H1 (cell line): ENCODE measurements at regions not wholly inside any gene's neighbourhood (a gene's known extent, or its start where the extent isn't known, plus 50 kb on each side); places are given as distances from the start of the nearest gene placed in this dataset.

ENCODE experiments used
- CBX8 ChIP-seq: fragments of 300-800, 300-1000 bp; sonication (generic); IDR thresholded peaks from 2 replicates; pipeline ENCODE4 v1.7.1; 2016; ENCODE audit warnings: low read depth, low read length, borderline replicate concordance
- KDM5A ChIP-seq: fragments of 200-600 bp; IDR thresholded peaks from 2 replicates; pipeline ENCODE4 v1.7.1; 2012; ENCODE audit warnings: mild to moderate bottlenecking, low read length, inconsistent platforms, mixed read lengths
- MAFK ChIP-seq: IDR thresholded peaks from 2 replicates; pipeline ENCODE4 v1.6.1; 2012; ENCODE audit warnings: low read depth, mild to moderate bottlenecking, improper control_type of control experiment, low read length
- TF ChIP-seq, protein P1 (sequence below): fragments of 300-600 bp; sonication (generic); IDR thresholded peaks from 2 replicates; pipeline ENCODE4 v1.7.1; 2012; ENCODE audit warnings: low read length, moderate library complexity, mild to moderate bottlenecking, inconsistent platforms; ENCODE audit not compliant: insufficient replicate concordance
- TF ChIP-seq, protein P2 (sequence below): IDR thresholded peaks from 2 replicates; pipeline ENCODE4 v1.6.1; 2012; ENCODE audit warnings: low read length, inconsistent platforms

DNA sequence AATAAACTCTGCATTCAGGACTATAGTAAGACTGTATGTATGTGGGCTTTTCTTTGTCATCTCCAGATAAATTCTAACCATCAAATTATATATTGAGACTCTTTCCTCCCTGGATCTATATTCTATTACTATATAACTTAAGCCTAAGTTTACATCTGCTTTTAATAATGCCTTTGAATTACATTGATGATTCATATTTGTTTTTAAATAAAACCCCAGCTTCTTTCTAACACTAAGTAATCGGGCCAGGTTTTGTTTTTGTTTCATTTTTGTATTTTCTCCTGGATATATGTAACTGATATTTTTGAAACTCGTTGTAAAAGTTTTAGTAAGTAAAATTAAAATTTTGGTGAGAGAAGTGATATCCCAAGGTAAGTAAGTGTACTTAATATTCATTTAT is 1599.1 kb downstream of the PCDH9 start (continued):
- TF ChIP-seq, protein P1, sequence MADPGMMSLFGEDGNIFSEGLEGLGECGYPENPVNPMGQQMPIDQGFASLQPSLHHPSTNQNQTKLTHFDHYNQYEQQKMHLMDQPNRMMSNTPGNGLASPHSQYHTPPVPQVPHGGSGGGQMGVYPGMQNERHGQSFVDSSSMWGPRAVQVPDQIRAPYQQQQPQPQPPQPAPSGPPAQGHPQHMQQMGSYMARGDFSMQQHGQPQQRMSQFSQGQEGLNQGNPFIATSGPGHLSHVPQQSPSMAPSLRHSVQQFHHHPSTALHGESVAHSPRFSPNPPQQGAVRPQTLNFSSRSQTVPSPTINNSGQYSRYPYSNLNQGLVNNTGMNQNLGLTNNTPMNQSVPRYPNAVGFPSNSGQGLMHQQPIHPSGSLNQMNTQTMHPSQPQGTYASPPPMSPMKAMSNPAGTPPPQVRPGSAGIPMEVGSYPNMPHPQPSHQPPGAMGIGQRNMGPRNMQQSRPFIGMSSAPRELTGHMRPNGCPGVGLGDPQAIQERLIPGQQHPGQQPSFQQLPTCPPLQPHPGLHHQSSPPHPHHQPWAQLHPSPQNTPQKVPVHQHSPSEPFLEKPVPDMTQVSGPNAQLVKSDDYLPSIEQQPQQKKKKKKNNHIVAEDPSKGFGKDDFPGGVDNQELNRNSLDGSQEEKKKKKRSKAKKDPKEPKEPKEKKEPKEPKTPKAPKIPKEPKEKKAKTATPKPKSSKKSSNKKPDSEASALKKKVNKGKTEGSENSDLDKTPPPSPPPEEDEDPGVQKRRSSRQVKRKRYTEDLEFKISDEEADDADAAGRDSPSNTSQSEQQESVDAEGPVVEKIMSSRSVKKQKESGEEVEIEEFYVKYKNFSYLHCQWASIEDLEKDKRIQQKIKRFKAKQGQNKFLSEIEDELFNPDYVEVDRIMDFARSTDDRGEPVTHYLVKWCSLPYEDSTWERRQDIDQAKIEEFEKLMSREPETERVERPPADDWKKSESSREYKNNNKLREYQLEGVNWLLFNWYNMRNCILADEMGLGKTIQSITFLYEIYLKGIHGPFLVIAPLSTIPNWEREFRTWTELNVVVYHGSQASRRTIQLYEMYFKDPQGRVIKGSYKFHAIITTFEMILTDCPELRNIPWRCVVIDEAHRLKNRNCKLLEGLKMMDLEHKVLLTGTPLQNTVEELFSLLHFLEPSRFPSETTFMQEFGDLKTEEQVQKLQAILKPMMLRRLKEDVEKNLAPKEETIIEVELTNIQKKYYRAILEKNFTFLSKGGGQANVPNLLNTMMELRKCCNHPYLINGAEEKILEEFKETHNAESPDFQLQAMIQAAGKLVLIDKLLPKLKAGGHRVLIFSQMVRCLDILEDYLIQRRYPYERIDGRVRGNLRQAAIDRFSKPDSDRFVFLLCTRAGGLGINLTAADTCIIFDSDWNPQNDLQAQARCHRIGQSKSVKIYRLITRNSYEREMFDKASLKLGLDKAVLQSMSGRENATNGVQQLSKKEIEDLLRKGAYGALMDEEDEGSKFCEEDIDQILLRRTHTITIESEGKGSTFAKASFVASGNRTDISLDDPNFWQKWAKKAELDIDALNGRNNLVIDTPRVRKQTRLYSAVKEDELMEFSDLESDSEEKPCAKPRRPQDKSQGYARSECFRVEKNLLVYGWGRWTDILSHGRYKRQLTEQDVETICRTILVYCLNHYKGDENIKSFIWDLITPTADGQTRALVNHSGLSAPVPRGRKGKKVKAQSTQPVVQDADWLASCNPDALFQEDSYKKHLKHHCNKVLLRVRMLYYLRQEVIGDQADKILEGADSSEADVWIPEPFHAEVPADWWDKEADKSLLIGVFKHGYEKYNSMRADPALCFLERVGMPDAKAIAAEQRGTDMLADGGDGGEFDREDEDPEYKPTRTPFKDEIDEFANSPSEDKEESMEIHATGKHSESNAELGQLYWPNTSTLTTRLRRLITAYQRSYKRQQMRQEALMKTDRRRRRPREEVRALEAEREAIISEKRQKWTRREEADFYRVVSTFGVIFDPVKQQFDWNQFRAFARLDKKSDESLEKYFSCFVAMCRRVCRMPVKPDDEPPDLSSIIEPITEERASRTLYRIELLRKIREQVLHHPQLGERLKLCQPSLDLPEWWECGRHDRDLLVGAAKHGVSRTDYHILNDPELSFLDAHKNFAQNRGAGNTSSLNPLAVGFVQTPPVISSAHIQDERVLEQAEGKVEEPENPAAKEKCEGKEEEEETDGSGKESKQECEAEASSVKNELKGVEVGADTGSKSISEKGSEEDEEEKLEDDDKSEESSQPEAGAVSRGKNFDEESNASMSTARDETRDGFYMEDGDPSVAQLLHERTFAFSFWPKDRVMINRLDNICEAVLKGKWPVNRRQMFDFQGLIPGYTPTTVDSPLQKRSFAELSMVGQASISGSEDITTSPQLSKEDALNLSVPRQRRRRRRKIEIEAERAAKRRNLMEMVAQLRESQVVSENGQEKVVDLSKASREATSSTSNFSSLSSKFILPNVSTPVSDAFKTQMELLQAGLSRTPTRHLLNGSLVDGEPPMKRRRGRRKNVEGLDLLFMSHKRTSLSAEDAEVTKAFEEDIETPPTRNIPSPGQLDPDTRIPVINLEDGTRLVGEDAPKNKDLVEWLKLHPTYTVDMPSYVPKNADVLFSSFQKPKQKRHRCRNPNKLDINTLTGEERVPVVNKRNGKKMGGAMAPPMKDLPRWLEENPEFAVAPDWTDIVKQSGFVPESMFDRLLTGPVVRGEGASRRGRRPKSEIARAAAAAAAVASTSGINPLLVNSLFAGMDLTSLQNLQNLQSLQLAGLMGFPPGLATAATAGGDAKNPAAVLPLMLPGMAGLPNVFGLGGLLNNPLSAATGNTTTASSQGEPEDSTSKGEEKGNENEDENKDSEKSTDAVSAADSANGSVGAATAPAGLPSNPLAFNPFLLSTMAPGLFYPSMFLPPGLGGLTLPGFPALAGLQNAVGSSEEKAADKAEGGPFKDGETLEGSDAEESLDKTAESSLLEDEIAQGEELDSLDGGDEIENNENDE = no peak
- TF ChIP-seq MAFK (no peak), CBX8 (no peak), KDM5A (no peak)
- TF ChIP-seq, protein P2, sequence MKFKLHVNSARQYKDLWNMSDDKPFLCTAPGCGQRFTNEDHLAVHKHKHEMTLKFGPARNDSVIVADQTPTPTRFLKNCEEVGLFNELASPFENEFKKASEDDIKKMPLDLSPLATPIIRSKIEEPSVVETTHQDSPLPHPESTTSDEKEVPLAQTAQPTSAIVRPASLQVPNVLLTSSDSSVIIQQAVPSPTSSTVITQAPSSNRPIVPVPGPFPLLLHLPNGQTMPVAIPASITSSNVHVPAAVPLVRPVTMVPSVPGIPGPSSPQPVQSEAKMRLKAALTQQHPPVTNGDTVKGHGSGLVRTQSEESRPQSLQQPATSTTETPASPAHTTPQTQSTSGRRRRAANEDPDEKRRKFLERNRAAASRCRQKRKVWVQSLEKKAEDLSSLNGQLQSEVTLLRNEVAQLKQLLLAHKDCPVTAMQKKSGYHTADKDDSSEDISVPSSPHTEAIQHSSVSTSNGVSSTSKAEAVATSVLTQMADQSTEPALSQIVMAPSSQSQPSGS = no peak
